Fibroblast of villous mesenchyme (primary cell): ENCODE measurements at regions not wholly inside any gene's neighbourhood (a gene's known extent, or its start where the extent isn't known, plus 50 kb on each side); places are given as distances from the start of the nearest gene placed in this dataset.
"Not testable (repeated sequence)": the region's sequence is repeated elsewhere in the genome, so short reads cannot be mapped to it uniquely, and the experiment has no call there.

Experiments
- DNase-seq: peaks from one replicate; pipeline ENCODE4 v3.0.0-alpha.2; 2010; ENCODE audit warnings: low read depth
- H3K4me3 ChIP-seq: 2 replicates; pipeline ENCODE4 v1.5.1; 2011; ENCODE audit warnings: low read depth, mild to moderate bottlenecking, low read length
- CTCF ChIP-seq: IDR thresholded peaks from 2 replicates; pipeline ENCODE4 v1.5.1; 2012; ENCODE audit warnings: low read depth, mild to moderate bottlenecking, low read length; ENCODE audit not compliant: insufficient read depth

- no peak for TF ChIP-seq CTCF
- H3K4me3 ChIP-seq: no peak overlapping the region
- DNase-seq: no peak
Observed at GRCh38 chr5:99191206-99191745, 262.5 kb upstream of the CHD1 start.

GRCh38 chr5:99187611-99188010 lies 258.8 kb upstream of the CHD1 start:
- H3K4me3 ChIP-seq: no peak overlapping the region
- no peak for TF ChIP-seq CTCF
- DNase-seq: no peak

DNA sequence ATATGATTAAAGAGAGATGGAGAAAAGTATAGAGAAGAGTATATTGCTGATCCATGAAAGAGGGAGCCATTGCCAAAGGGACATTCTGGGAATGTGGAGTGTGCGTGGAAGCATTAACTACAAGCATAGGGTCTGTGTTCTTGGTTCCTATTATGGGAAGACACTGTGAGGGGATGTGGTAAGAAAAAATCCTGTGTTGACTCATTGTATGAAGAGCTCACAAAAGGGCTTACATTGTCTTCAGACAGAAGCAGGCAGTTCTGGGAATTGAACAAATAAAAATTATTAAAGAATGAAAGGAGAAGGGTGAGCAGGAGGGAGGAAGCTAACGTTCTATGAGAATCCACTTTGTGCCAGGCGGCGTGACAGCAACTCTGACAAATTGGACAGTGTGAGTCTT lies 250.4 kb upstream of the CHD1 start:
- TF ChIP-seq CTCF: no peak
- H3K4me3 ChIP-seq: no peak overlapping the region
- no peak for DNase-seq

DNA sequence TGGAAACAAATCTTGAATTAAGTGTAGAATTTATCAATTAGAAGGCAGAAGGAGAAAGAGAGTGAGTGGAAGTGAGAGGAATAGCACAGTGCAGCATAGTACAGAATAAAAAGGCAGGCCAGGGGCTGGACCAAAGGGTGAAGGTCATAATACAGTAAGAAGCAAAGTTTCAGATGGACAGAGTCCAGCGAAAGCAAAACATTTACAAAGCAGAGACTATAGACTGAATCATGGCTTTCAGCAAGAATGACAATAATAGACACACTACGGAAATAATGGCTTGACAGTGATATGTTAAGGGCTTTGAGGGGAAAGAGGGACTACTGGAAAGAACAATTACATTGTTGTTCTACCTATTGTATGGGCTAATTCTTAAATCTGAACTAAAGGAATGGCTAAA lies 249.0 kb upstream of the CHD1 start:
- no peak for TF ChIP-seq CTCF
- no peak overlapping the region for H3K4me3 ChIP-seq
- no peak for DNase-seq

- no peak for DNase-seq
- no peak for TF ChIP-seq CTCF
- no peak overlapping the region for H3K4me3 ChIP-seq
Observed at GRCh38 chr5:99176186-99176585, 247.4 kb upstream of the CHD1 start.

GRCh38 chr5:99169309-99169708 lies 240.5 kb upstream of the CHD1 start:
- H3K4me3 ChIP-seq: no peak overlapping the region
- DNase-seq: peak; percentile 1
- no peak for TF ChIP-seq CTCF

- DNase-seq: not testable (repeated sequence)
Observed at GRCh38 chr5:99161538-99161937, 232.7 kb upstream of the CHD1 start.

More at GRCh38 chr5:99161538-99161937, 232.7 kb upstream of the CHD1 start:
- H3K4me3 ChIP-seq: not testable (repeated sequence)
